ENCODE measurements at regions not wholly inside any gene's neighbourhood (a gene's known extent, or its start where the extent isn't known, plus 50 kb on each side); places are given as distances from the start of the nearest gene placed in this dataset.

- no peak for TF ChIP-seq PHF8 (conservative IDR thresholded peaks at IDR 0.05; ENCODE audit: low read depth, low read length)
- TF ChIP-seq POLR2A (IDR thresholded peaks at IDR 0.05; ENCODE audit: control extremely low read depth in 1 of 2, low read depth in 2 of 2, low read length in 2 of 2): no peak
- no peak for TF ChIP-seq RNF2 (IDR thresholded peaks at IDR 0.05; ENCODE audit: borderline replicate concordance, low read depth, low read length, missing control alignments, poor library complexity, severe bottlenecking)
- no peak for TF ChIP-seq MAFK (IDR thresholded peaks at IDR 0.05; ENCODE audit: low read depth, low read length)
- TF ChIP-seq E2F6 (IDR thresholded peaks at IDR 0.05): no peak
Observed at GRCh38 chr10:30743586-30743985, 114.0 kb upstream of the LYZL2 start (continued).

Measured in H1 (cell line).